GM12865 (cell line): ENCODE measurements at regions not wholly inside any gene's neighbourhood (a gene's known extent, or its start where the extent isn't known, plus 50 kb on each side); places are given as distances from the start of the nearest gene placed in this dataset.

Experiments used
- DNase-seq: peaks from one replicate; pipeline ENCODE4 v3.0.0; 2010; ENCODE audit warnings: low read depth
- H3K4me3 ChIP-seq: 2 replicates; pipeline ENCODE4 v1.5.1; 2011; ENCODE audit warnings: mild to moderate bottlenecking, low read depth, low read length, control low read depth
- TF ChIP-seq, protein P1 (sequence below): IDR thresholded peaks from 2 replicates; pipeline ENCODE4 v1.5.1; 2011; ENCODE audit warnings: low read length, control low read depth, low read depth, inconsistent platforms; ENCODE audit not compliant: insufficient read depth; ENCODE audit errors: missing control alignments

DNA sequence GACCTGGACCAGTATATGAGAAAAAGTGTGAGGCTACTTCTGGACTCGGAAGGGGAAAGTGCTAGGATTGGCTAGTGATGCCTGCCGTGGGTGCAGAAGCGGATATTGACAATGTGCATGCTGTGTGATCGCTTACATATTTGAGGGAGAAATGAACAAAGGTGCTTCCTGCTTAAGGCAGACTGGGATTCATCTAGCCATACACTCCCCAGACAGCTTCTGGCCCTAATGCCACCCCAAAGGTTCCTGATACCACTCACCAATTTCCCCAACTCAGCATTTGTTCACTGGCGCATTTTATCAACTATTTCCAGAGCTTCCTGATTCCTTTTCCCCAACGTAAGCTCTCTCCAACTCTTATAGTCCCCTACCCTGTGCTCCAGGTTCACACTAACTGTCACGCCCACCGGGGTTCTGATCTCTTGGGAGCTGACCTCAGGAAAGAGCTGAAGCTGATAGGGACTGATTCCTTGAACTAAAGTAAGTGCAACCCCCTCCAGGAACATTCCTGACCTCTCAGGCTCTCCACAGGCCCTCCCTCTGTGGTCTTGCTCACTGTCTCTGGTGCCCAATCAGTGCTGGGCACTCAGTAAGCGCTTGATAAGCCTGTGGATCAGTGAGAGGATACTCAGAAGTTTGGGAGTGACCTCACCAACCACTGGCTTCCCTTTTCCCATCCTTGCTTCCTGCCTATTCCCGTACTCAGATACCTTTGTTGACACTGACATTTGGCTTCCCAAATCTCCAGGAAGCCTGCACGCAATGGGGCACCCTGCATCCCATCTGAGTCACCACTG is 73.3 kb downstream of the MRPL14 start:
- TF ChIP-seq, protein P1, sequence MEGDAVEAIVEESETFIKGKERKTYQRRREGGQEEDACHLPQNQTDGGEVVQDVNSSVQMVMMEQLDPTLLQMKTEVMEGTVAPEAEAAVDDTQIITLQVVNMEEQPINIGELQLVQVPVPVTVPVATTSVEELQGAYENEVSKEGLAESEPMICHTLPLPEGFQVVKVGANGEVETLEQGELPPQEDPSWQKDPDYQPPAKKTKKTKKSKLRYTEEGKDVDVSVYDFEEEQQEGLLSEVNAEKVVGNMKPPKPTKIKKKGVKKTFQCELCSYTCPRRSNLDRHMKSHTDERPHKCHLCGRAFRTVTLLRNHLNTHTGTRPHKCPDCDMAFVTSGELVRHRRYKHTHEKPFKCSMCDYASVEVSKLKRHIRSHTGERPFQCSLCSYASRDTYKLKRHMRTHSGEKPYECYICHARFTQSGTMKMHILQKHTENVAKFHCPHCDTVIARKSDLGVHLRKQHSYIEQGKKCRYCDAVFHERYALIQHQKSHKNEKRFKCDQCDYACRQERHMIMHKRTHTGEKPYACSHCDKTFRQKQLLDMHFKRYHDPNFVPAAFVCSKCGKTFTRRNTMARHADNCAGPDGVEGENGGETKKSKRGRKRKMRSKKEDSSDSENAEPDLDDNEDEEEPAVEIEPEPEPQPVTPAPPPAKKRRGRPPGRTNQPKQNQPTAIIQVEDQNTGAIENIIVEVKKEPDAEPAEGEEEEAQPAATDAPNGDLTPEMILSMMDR = no peak
- DNase-seq = no peak

DNA sequence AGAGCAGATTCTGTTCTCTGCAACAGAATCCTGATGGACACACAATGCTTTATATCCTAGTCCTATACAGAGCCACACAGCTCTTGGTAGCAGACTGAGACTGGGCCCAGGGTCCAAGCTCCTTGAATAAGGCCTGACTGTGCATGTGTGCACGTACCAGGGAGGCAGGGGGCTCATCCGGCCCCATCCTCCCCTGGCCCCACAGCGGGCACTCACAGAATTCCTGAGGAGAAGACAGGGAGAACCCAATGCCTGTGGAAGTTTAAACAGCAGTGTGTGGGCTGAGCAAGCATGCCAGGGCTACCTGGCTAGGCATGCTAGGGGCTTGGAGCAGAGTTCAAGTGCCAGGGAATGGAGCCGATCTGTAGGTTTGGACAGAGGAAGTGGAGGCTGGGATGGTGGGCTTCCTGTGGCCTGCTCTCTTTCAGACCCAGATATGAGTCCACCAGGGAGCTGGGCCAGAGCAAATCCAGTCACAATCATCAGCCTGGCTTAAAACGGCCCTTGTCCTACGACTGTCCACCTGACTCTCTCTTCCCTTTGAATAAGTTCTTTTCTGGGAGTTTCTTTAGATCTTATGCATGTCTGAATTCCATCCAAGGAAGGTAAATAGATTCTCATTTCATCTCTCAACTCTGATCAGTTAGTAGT is 74.0 kb downstream of the MRPL14 start:
- DNase-seq = no peak
- TF ChIP-seq, protein P1 = no peak
- H3K4me3 ChIP-seq = no peak overlapping the region

More for the DNA sequence above, 73.3 kb downstream of the MRPL14 start:
- H3K4me3 ChIP-seq = no peak overlapping the region

- TF ChIP-seq, protein P1 = no peak
- DNase-seq = no peak
- no peak overlapping the region for H3K4me3 ChIP-seq
Observed at GRCh38 chr6:44052419-44053023, 74.7 kb downstream of the MRPL14 start.

GRCh38 chr6:44051515-44051914 is 75.7 kb downstream of the MRPL14 start:
- no peak overlapping the region for H3K4me3 ChIP-seq
- no peak for DNase-seq
- TF ChIP-seq, protein P1 = no peak

GRCh38 chr6:44050872-44051505 is 76.3 kb downstream of the MRPL14 start:
- no peak overlapping the region for H3K4me3 ChIP-seq
- no peak for DNase-seq
- TF ChIP-seq, protein P1 = no peak

- TF ChIP-seq, protein P1 = no peak
- H3K4me3 ChIP-seq = no peak overlapping the region
- DNase-seq = no peak
Observed at GRCh38 chr6:44049989-44050871, 77.0 kb downstream of the MRPL14 start.
